ENCODE measurements at regions not wholly inside any gene's neighbourhood (a gene's known extent, or its start where the extent isn't known, plus 50 kb on each side); places are given as distances from the start of the nearest gene placed in this dataset.

- peak; percentile 52 for DNase-seq
Observed at GRCh38 chr3:187958432-187959003, 195.4 kb upstream of the LPP start.

GRCh38 chr3:187960820-187961219 is 193.1 kb upstream of the LPP start:
- no peak for DNase-seq

GRCh38 chr3:187961366-187961765 is 192.6 kb upstream of the LPP start:
- no peak for DNase-seq

- DNase-seq, result peak; percentile 59
Observed at GRCh38 chr3:187963003-187963676, 190.8 kb upstream of the LPP start.

GRCh38 chr3:187963677-187964385 is 190.1 kb upstream of the LPP start:
- DNase-seq, result no peak

GRCh38 chr3:187964760-187965159 is 189.2 kb upstream of the LPP start:
- no peak for DNase-seq

GRCh38 chr3:187966096-187966495 is 187.9 kb upstream of the LPP start:
- no peak for DNase-seq

- DNase-seq, result no peak
Observed at GRCh38 chr3:187966636-187967406, 187.1 kb upstream of the LPP start.

GRCh38 chr3:187967993-187968392 is 186.0 kb upstream of the LPP start:
- no peak for DNase-seq

- no peak for DNase-seq
Observed at GRCh38 chr3:187968883-187969580, 184.9 kb upstream of the LPP start.

GRCh38 chr3:187969581-187969950 is 184.4 kb upstream of the LPP start:
- no peak for DNase-seq

GRCh38 chr3:187970106-187970505 is 183.9 kb upstream of the LPP start:
- no peak for DNase-seq

GRCh38 chr3:187971629-187972028 is 182.3 kb upstream of the LPP start:
- no peak for DNase-seq

GRCh38 chr3:187972454-187972853 is 181.5 kb upstream of the LPP start:
- DNase-seq, result no peak

GRCh38 chr3:187973977-187974870 is 179.7 kb upstream of the LPP start:
- DNase-seq, result peak; percentile 68

GRCh38 chr3:187974871-187975271 is 179.1 kb upstream of the LPP start:
- DNase-seq, result peak; percentile 83

- peak; percentile 39 for DNase-seq
Observed at GRCh38 chr3:187975561-187976364, 178.2 kb upstream of the LPP start.

GRCh38 chr3:187976365-187976900 is 177.5 kb upstream of the LPP start:
- DNase-seq, result peak; percentile 56

- DNase-seq, result no peak
Observed at GRCh38 chr3:187977659-187978058, 176.3 kb upstream of the LPP start.

- DNase-seq, result no peak
Observed at GRCh38 chr3:187978433-187979011, 175.4 kb upstream of the LPP start.
